HCT116 (cell line): ENCODE measurements at regions not wholly inside any gene's neighbourhood (a gene's known extent, or its start where the extent isn't known, plus 50 kb on each side); places are given as distances from the start of the nearest gene placed in this dataset.

Experiments
- ATAC-seq: fragments of 200-7000 bp; cut with Tn5 transposase; 2 replicates; pipeline ENCODE4 v1.9.1; 2020; ENCODE audit warnings: mild to moderate bottlenecking, moderate library complexity
- BruUV-seq: library from RNA; stranded (reverse); fragments of 400-500 nt; replicated peaks from 2 replicates; lab custom pipeline; 2021; lab: Mats Ljungman, UMichigan
- CTCF ChIA-PET: fragments of 300-600 bp; sonication (Branson Sonifier 250); formaldehyde crosslinking; loops from one replicate; lab custom pipeline; 2021; ENCODE audit warnings: antibody characterized with exemption; lab: Charles Lee
- POLR2A ChIA-PET: fragments of 300-600, 350-600 bp; sonication (Branson Sonifier 250); formaldehyde crosslinking; loops from one replicate; lab custom pipeline; 2021; ENCODE audit warnings: antibody characterized with exemption; lab: Charles Lee
- RAD21 ChIA-PET, 2 experiments: fragments of 300-600 bp; sonication (Branson Sonifier 250); formaldehyde crosslinking; loops; one replicate each; lab custom pipeline; 2023; ENCODE audit warnings: low total read pairs in 2 of 2; ENCODE audit not compliant: uncharacterized antibody in 2 of 2, unreplicated experiment in 2 of 2, low non-redundant PET in 1 of 2; lab: Charles Lee
- DNase-seq: peaks from one replicate; pipeline ENCODE4 v3.0.0-alpha.2; 2010; ENCODE audit warnings: low read depth, low spot score
- H2AFZ ChIP-seq: fragments of 200-600 bp; shearing (Covaris generic), sonication (generic); 2 replicates; pipeline ENCODE4 v1.6.1; 2017; ENCODE audit warnings: low read depth, mixed run types, mixed read lengths, antibody characterized with exemption, low read length; ENCODE audit not compliant: poor library complexity, severe bottlenecking
- H3K27ac ChIP-seq: 2 replicates; pipeline ENCODE4 v1.5.1; 2012; ENCODE audit warnings: low read depth, low read length
- H3K27me3 ChIP-seq: fragments of 200-600 bp; sonication (generic); 2 replicates; pipeline ENCODE4 v1.6.1; 2016; ENCODE audit warnings: mixed run types, low read length, mixed read lengths; ENCODE audit not compliant: insufficient read depth
- H3K36me3 ChIP-seq, 2 experiments: fragments of 200-500 bp in 1 of 2; fragments of 200-600 bp in 1 of 2; sonication (Bioruptor generic) in 1 of 2; sonication (generic) in 1 of 2; 2 replicates each; pipeline versions ENCODE4 v1.5.1 to v1.6.1; 2014 to 2016; ENCODE audit warnings: low read length in 2 of 2, inconsistent platforms in 1 of 2, mixed read lengths in 1 of 2, mixed run types in 1 of 2; ENCODE audit not compliant: insufficient read depth in 2 of 2, control insufficient read depth in 1 of 2
- H3K4me1 ChIP-seq, 2 experiments: fragments of 200-600 bp in 1 of 2; sonication (generic) in 1 of 2; 2 replicates each; pipeline versions ENCODE4 v1.5.1 to v1.6.1; 2012 to 2017; ENCODE audit warnings: low read length in 2 of 2, inconsistent platforms in 1 of 2, mild to moderate bottlenecking in 1 of 2, mixed read lengths in 1 of 2, mixed run types in 1 of 2, moderate library complexity in 1 of 2; ENCODE audit not compliant: insufficient read depth in 2 of 2, control insufficient read depth in 1 of 2
- H3K4me2 ChIP-seq: fragments of 200-600 bp; sonication (generic); 2 replicates; pipeline ENCODE4 v1.6.1; 2017; ENCODE audit warnings: mixed run types, low read length, mixed read lengths
- H3K4me3 ChIP-seq, 2 experiments: fragments of 200-600 bp in 1 of 2; sonication (generic) in 1 of 2; replicated peaks in 1 of 2; 2 replicates each; pipeline ENCODE4 v1.5.1; 2011 to 2016; ENCODE audit warnings: low read length in 2 of 2, control low read depth in 1 of 2, low read depth in 1 of 2, mild to moderate bottlenecking in 1 of 2, mixed read lengths in 1 of 2, mixed run types in 1 of 2
- H3K79me2 ChIP-seq: fragments of 200-600 bp; sonication (generic); 2 replicates; pipeline ENCODE4 v1.6.1; 2017; ENCODE audit warnings: mild to moderate bottlenecking, mixed run types, low read length, moderate library complexity, mixed read lengths; ENCODE audit not compliant: insufficient read depth
- H3K9ac ChIP-seq: fragments of 200-600 bp; sonication (generic); 2 replicates; pipeline ENCODE4 v1.6.1; 2016; ENCODE audit warnings: low read length, mixed read lengths
- H3K9me2 ChIP-seq: fragments of 200-600 bp; sonication (generic), shearing (Covaris generic); 2 replicates; pipeline ENCODE4 v1.6.1; 2017; ENCODE audit warnings: mixed run types, mild to moderate bottlenecking, moderate library complexity; ENCODE audit not compliant: insufficient read depth
- H3K9me3 ChIP-seq, 2 experiments: fragments of 200-500 bp in 1 of 2; fragments of 200-600 bp in 1 of 2; sonication (Bioruptor generic) in 1 of 2; sonication (generic) in 1 of 2; 2 replicates each; pipeline ENCODE4 v1.6.1; 2014 to 2017; ENCODE audit warnings: low read length in 2 of 2, mixed read lengths in 2 of 2, inconsistent platforms in 1 of 2, low read depth in 1 of 2, mild to moderate bottlenecking in 1 of 2, mixed run types in 1 of 2, moderate library complexity in 1 of 2; ENCODE audit not compliant: control insufficient read depth in 1 of 2, insufficient read depth in 1 of 2
- H4K20me1 ChIP-seq: fragments of 200-600 bp; sonication (generic), shearing (Covaris generic); 2 replicates; pipeline ENCODE4 v1.6.1; 2017; ENCODE audit warnings: mixed run types, mild to moderate bottlenecking, moderate library complexity; ENCODE audit not compliant: insufficient read depth
- ATF3 ChIP-seq: IDR thresholded peaks from 2 replicates; pipeline ENCODE4 v1.6.1; 2012
- CBX3 ChIP-seq: IDR thresholded peaks from 2 replicates; pipeline ENCODE4 v1.6.1; 2012; ENCODE audit warnings: low read depth
- ELF1 ChIP-seq: IDR thresholded peaks from 2 replicates; pipeline ENCODE4 v1.6.1; 2012; ENCODE audit warnings: low read depth, borderline replicate concordance
- JUND ChIP-seq: IDR thresholded peaks from 2 replicates; pipeline ENCODE4 v1.6.1; 2012
- MAX ChIP-seq: IDR thresholded peaks from 2 replicates; pipeline ENCODE4 v1.6.1; 2012
- POLR2A ChIP-seq: IDR thresholded peaks from 2 replicates; pipeline ENCODE4 v1.7.0; 2011; ENCODE audit warnings: borderline replicate concordance; ENCODE audit not compliant: insufficient read depth, insufficient read length; ENCODE audit errors: extremely low read depth
- RAD21 ChIP-seq: IDR thresholded peaks from 2 replicates; pipeline ENCODE4 v1.6.1; 2012; ENCODE audit warnings: low read depth, mild to moderate bottlenecking
- REST ChIP-seq: IDR thresholded peaks from 2 replicates; pipeline ENCODE4 v1.6.1; 2012; ENCODE audit warnings: low read depth
- SIN3A ChIP-seq: IDR thresholded peaks from 2 replicates; pipeline ENCODE4 v1.6.1; 2012; ENCODE audit warnings: low read depth
- SP1 ChIP-seq: IDR thresholded peaks from 2 replicates; pipeline ENCODE4 v1.6.1; 2012; ENCODE audit warnings: low read depth
- SRF ChIP-seq: IDR thresholded peaks from 2 replicates; pipeline ENCODE4 v1.6.1; 2012; ENCODE audit warnings: low read depth
- TCF7L2 ChIP-seq: IDR thresholded peaks from 2 replicates; pipeline ENCODE4 v1.7.0; 2011; ENCODE audit warnings: borderline replicate concordance, inconsistent platforms; ENCODE audit not compliant: insufficient read depth, insufficient read length; ENCODE audit errors: extremely low read depth
- YY1 ChIP-seq: IDR thresholded peaks from 2 replicates; pipeline ENCODE4 v1.6.1; 2011; ENCODE audit warnings: low read length, low read depth, moderate library complexity, mild to moderate bottlenecking; ENCODE audit not compliant: insufficient replicate concordance; ENCODE audit errors: extremely low read depth
- ZFX ChIP-seq: fragments of 450-650 bp; IDR thresholded peaks from 2 replicates; pipeline ENCODE4 v1.6.1; 2017
- intact Hi-C: fragments of 100-400 bp; cut with micrococcal nuclease; formaldehyde crosslinking; loops from 2 replicates; pipeline ENCODE4 v1.10.0; 2022

- no TSS peak for BruUV-seq
- no peak overlapping the region for H3K4me2 ChIP-seq
- H3K79me2 ChIP-seq = no peaks in the 10 kb centered on the region
- ChIA-PET POLR2A (no interaction called here), CTCF (no interaction called here), RAD21 (no interaction called here)
- DNase-seq (no peak), ATAC-seq (no peak)
- H3K27ac ChIP-seq = no peak overlapping the region
- no peaks in the 10 kb centered on the region for H4K20me1 ChIP-seq
- intact Hi-C loops = no loop called here
- H3K36me3 ChIP-seq = no peaks in the 10 kb centered on the region
- H3K9ac ChIP-seq = no peak overlapping the region
- no peaks in the 10 kb centered on the region for H3K27me3 ChIP-seq
- H3K4me3 ChIP-seq = no peak overlapping the region
- no peaks in the 10 kb centered on the region for H3K9me3 ChIP-seq
- no peak overlapping the region for H2AFZ ChIP-seq
- no peaks in the 10 kb centered on the region for H3K9me2 ChIP-seq
- H3K4me1 ChIP-seq = no peaks in the 10 kb centered on the region
- TF ChIP-seq RAD21 = no peak
- no peak for TF ChIP-seq SIN3A
- no peak for TF ChIP-seq TCF7L2
- TF ChIP-seq YY1 = no peak
- TF ChIP-seq REST = no peak
- TF ChIP-seq JUND = no peak
- TF ChIP-seq ZFX = no peak
- TF ChIP-seq MAX = no peak
- no peak for TF ChIP-seq SRF
- no peak for TF ChIP-seq POLR2A
- TF ChIP-seq ATF3 = no peak
- no peak for TF ChIP-seq CBX3
- no peak for TF ChIP-seq SP1
- no peak for TF ChIP-seq ELF1
Measured at GRCh38 chr5:4859500-4860235, 280.5 kb upstream of the ADAMTS16 start.
